AG08395 (cell line): ENCODE measurements at regions not wholly inside any gene's neighbourhood (a gene's known extent, or its start where the extent isn't known, plus 50 kb on each side); places are given as distances from the start of the nearest gene placed in this dataset.
"Not testable (repeated sequence)": the region's sequence is repeated elsewhere in the genome, so short reads cannot be mapped to it uniquely, and the experiment has no call there.

ENCODE experiments used
- DNase-seq: peaks from one replicate; pipeline ENCODE4 v3.0.0; 2012; ENCODE audit warnings: mixed read lengths, low spot score

DNA sequence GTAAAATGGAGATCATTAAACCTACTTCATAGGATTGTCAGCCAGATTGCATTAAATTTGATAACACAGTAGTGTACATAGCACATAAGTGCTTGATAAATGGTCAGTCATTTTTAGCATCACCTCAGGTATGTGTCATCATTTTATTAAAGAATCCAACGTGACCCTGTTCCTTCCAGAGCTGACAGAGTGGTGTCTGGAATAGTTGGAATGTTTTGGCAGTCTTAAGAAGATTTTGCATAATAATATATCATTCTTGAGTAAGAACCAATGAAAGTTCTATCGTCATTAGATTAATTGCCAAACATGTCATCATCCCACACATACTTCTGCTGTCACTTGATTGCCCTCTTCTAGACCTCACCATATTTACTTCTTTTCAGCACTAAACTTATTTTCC is 451.4 kb upstream of the POM121L12 start:
- no peak for DNase-seq

DNA sequence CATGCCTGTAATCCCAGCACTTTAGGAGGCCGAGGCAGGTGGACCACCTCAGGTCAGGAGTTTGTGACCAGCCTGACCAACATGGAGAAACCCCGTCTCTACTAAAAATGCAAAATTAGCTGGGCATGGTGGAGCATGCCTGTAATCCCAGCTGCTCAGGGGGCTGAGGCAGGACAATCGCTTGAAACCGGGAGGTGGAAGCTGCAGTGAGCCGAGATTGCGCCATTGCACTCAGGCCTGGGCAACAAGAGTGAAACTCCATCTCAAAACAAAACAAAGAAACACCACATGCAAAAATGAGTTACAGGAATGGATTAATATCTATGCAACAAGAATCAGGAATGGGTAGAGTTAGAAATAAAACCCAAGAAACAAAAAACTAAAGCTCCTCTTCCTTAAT is 462.3 kb upstream of the POM121L12 start:
- not testable (repeated sequence) for DNase-seq

GRCh38 chr7:52571026-52571425 is 464.4 kb upstream of the POM121L12 start:
- DNase-seq = no peak

DNA sequence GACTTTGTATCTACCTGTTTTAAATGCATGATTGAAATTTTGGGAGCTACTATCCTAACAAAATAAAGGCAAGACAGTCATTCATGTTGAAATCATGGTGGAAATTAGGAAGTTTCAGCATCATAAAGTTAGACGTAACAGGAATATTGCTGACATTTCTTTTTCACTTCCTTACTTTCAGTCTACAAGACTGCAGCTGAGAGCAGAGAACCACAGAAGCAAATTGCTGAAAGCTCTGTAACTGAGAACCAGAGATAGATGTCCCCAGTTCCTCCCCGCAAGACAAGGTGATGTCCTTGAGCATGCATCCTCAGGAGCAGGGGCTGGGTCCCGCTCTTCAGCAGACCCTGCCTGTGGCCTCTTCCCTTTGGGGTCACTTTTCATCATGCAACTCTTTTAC is 466.3 kb upstream of the POM121L12 start:
- DNase-seq = no peak

DNA sequence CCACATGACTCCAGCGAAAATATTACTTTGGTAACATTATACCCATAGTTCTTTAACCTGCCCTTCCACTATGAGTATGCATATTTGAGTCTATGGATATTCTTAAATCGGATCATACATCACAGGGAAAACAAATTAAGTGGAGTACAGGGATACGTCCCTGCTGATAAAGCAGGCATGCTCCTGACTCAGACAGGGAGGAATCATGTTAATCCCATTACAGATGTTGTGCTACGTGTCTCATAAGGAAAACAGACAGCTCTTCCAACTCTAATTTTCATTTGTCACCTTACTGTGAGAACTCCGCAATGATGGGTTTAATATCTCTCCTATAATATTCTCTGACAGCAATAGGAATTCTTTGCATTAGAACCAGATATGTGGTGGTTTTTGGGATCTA is 469.5 kb upstream of the POM121L12 start:
- DNase-seq = no peak

DNA sequence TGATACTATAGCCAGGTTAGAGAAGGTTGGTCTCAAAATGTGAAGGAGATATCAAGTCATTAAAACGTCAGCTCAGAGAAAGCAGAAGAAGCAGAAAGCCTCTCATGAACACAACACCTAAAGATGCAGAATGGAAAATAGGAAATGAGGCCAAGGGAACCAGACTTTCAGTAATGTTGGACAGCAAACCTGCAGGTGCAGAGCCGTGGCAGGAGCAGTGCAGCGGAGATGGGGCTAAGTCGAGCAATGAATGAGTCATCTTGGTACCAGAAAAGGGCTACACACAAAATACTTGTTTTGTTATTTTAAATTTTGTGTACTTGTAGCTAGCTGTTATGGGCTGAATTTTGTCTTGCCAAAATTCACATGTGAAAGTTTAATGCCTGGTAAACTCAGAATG is 479.6 kb upstream of the POM121L12 start:
- DNase-seq = no peak

DNA sequence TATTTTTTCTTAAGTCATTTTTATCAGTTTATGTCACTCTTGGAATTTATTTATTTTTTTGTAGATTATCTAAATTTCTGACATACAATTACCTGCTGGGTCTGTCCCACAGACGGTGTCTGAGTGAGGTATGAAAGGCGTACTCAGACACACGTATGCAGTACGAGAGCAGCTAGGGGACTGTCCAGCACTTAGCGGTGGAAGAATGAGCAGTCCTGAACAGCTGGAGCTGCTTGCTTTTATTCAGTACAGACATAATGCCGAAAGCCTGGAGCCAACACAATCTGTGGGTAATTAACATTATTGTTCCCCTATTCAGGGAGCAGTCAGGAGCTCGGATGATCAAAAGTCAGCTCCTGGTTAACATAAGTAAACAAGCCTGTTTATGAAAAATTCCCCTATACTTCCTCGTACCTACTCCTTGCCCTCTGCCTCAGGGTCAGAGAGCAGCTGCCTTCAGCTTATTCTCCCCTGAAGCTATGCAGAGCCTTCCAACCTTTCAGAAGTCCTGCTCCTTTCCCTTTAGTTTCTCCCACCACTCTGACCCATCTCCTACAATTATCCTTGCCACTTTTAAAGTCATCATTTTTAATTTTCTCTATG is 488.0 kb upstream of the POM121L12 start:
- DNase-seq = no peak

DNA sequence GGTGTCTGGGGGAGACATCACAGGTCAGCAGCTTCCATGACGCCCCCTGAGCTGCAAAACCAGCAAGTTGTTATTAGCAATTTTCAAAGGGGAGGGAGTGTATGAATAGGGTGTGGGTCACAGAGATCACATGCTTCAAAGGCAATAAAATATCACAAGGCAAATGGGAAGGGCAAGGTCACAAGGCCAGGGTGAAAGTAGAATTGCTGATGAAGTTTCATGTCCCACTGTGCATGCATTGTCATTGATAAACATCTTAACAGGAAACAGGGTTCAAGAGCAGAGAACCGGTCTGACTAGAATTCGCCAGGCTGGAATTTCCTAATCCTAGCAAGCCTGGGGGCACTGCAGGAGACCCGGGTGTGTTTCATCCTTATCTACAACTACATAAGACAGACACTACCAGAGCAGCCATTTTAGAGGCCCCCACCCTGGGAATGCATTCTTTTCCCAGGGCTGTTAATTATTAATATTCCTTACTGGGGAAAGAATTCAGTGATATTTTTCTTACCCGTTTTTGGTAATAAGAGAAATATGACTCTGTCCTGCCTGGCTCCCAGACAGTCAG is 494.2 kb upstream of the POM121L12 start:
- DNase-seq = not testable (repeated sequence)

- DNase-seq = no peak
Observed at GRCh38 chr7:52540041-52540440, 495.4 kb upstream of the POM121L12 start.

- DNase-seq = no peak
Observed at GRCh38 chr7:52539414-52539813, 496.0 kb upstream of the POM121L12 start.

GRCh38 chr7:52537051-52537450 is 498.4 kb upstream of the POM121L12 start:
- DNase-seq = no peak

- no peak for DNase-seq
Observed at GRCh38 chr7:52525772-52526341, 509.6 kb upstream of the POM121L12 start.

DNA sequence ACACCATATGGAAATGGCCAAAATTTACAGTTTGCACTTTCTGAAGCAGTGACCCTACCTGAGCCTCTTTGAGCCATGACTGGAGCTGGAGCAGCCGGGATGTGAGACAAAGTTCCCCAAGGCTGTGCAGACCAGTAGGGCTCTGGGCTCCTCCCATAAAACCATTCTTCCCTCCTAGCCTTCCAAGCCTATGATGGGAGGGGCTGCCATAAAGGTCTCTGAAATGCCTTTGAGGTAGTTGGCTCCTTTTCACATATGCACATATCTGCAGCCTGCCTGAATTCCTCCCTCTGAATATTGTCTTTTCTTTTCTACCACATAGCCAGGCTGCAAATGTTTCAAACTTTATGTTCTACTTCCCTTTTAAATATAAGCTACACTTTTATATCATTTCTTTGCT is 516.6 kb upstream of the POM121L12 start:
- DNase-seq = no peak

DNA sequence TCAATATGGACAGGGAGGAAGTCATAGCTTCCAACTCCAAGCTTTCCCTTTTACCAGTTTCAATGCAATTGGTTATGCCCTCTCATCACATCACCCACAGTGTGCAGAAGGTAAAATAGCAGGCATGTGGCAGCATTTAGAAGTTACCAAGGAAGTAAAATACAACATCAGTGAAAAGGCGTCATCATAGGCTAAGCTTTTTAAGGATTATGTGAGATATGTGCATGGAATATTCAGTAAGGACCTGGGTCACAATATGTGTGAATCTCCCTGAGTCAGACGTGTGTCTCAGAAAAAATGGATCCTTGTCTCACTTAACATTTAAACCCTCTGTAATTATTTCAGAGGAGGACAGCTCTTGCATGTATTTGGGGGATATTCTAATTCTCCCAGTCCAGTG is 522.8 kb upstream of the POM121L12 start:
- no peak for DNase-seq

DNA sequence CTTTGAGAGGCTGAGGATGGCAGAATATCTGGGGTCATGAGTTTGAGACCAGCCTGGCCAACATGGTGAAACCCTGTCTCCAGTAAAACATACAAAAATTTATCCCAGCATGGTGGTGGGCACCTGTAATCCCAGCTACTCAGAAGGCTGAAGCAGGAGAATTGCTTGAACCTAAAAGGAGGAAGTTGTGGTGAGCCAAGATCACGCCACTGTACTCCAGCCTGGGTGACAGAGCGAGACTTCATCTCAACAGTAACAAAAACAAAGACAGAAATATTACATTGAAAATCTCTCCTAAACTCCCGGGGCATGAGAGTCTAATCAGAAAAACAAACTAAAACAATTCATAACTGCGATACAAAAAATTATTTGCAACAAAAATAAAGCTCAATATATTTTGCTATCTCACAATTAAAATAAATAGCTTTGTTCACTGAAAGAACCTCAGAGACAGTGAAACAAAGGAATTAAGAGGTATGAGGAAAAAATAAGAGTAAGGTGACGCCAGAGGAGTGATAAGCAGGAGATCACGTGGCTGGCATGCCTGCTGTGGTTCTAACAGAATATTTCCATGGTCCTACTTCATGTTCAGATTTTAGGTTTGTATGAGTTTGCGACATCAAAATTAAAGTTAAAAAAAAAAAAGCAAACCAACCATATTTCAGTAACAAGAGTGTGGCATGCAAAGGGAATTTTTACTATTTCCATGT is 527.7 kb upstream of the POM121L12 start:
- DNase-seq = no peak

GRCh38 chr7:52506325-52506724 is 529.1 kb upstream of the POM121L12 start:
- no peak for DNase-seq

DNA sequence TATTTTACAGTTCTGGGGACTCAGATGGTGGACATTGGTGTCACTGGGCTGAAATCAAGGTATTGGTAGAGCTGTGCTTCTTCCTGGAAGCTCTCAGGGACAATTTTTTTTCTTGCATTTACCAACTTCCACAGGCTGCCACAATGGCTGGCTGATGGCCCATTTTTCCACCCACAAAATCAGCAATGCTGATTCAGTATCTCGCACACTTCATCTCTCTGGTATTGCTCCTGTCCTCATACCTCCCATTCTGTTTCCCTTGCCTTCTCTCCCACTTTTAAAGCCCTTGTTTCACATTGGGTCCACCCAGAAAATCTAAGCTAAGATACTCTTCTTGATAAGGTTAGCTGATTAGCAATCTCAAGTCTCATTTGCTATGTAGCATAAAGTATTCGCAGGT is 530.9 kb upstream of the POM121L12 start:
- DNase-seq = no peak

- DNase-seq = no peak
Observed at GRCh38 chr7:52502281-52502680, 533.2 kb upstream of the POM121L12 start.

DNA sequence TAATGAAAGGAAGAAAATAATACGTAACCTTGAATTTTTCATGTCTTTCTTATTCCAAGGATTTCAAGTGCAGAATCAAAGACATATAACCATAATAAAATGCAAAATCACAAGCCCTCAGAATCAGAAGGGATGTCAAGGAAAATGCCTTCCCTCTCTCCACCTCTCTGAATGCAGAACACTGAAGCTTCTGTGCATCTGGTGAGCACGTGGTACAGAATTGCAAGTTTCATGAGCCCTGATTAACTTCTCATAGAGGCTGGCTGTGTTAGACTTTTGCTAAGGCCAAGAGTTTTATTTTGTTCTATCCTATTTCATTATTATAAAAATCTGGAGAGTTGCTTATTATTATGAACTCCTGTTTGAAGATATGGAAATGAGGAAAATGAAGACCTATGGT is 533.7 kb upstream of the POM121L12 start:
- DNase-seq = no peak

DNA sequence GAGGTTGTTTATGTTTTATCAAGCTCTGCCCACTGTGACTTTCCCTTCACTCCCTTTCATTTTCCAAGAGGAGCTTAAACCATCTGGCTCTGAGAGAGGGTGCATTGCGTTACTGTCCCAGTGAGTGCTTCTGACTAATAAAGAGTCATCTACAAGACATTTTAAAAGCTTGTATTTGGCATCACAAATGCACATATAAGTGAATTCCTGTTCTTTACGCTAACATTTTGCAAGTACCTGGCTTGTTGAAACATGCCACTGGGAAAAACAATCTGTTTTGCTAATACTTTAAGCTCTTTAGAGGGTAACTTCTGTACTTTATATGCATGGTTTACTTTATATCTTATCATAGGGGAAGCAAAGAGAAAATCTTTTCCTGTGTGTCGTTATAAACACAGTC is 534.6 kb upstream of the POM121L12 start:
- DNase-seq = no peak

- DNase-seq = no peak
Observed at GRCh38 chr7:52498366-52498765, 537.1 kb upstream of the POM121L12 start.

DNA sequence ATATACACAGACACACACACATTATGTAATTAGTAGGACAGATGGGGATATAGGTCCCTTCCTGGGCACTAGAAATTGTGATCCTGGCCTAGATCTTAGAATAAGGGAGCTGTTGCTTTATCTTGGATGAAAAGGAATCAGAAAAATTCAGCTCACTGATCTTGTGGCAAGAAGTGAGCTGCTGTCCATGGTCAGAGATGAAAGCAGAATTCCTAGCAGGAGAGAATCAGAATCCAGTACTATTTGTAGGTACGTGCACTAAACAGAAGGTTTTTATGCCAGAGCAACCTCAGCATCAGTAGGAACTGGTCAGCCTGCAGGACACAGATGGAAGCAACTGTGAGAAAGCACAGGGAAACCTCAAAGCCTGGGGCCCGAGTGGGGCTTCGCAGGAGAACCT is 549.2 kb upstream of the POM121L12 start:
- no peak for DNase-seq

- no peak for DNase-seq
Observed at GRCh38 chr7:52482076-52482475, 553.4 kb upstream of the POM121L12 start.
